ENCODE measurements at regions not wholly inside any gene's neighbourhood (a gene's known extent, or its start where the extent isn't known, plus 50 kb on each side); places are given as distances from the start of the nearest gene placed in this dataset.

DNA sequence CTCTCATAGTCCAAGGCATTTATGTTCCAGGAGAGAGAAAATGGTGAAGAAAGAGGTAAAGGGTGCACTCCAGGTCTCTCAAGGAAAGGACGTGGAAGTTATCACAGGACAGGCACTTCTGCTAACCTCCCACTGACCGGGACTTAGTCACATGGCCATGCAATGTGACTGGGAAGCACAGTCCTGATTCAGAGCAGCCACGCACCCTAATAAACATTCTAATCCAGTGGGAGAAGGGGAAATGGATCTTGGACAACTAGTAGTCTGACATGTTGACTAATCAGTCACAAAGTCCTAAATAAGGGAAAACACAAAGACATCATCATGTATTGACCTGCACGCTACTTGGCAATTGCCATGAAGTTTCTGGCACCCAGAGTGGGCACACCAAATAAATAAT lies 417.5 kb upstream of the ZMIZ1 start:
- no peak for DNase-seq
- Histone ChIP-seq H3K4me1 (peaks cover under 1 to 5% of the 10 kb centered on the region in 2 donors), H3K9me3 (no peaks in the 10 kb centered on the region), H3K27ac (no peak overlapping the region), H3K4me3 (replicated peaks in 1 of 3) (no peak overlapping the region), H3K36me3 (no peaks in the 10 kb centered on the region), H3K27me3 (no peaks in the 10 kb centered on the region)
- WGBS, 2 donors, result 64 to 76% methylated on average over 4 of the region's 4 CpGs
- no peak for TF ChIP-seq POLR2A (IDR thresholded peaks at IDR 0.05)
- TF ChIP-seq, protein P1, sequence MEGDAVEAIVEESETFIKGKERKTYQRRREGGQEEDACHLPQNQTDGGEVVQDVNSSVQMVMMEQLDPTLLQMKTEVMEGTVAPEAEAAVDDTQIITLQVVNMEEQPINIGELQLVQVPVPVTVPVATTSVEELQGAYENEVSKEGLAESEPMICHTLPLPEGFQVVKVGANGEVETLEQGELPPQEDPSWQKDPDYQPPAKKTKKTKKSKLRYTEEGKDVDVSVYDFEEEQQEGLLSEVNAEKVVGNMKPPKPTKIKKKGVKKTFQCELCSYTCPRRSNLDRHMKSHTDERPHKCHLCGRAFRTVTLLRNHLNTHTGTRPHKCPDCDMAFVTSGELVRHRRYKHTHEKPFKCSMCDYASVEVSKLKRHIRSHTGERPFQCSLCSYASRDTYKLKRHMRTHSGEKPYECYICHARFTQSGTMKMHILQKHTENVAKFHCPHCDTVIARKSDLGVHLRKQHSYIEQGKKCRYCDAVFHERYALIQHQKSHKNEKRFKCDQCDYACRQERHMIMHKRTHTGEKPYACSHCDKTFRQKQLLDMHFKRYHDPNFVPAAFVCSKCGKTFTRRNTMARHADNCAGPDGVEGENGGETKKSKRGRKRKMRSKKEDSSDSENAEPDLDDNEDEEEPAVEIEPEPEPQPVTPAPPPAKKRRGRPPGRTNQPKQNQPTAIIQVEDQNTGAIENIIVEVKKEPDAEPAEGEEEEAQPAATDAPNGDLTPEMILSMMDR (IDR thresholded peaks at IDR 0.05), result no peak
- intact Hi-C loops (cut with DNase I), result no loop called here

DNA sequence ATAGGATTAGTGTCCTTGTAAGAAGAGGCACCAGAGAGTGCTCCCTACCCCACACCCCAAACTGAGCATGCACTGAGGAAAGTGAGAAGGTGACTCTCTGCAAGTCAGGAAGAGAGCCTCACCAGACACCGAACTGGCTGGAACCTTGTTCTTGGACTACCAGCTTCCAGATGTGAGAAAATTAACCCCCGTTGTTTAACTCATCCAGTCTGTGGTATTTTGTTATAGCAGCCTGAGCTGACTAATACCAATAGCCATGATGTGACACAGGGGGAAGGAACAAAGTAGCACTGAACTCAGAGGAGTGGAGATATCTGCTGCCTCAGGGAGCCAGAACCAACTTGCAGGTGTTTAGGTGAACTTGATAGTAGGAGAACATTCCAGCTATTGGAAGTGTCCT lies 415.2 kb upstream of the ZMIZ1 start:
- DNase-seq, result no peak
- no peaks in the 10 kb centered on the region for H3K36me3 ChIP-seq
- H3K4me1 ChIP-seq, result peaks cover 10 to 20% of the 10 kb centered on the region in 2 donors
- H3K27me3 ChIP-seq, result no peaks in the 10 kb centered on the region
- no peak overlapping the region for H3K27ac ChIP-seq
- no peaks in the 10 kb centered on the region for H3K9me3 ChIP-seq
- TF ChIP-seq, protein P1 (IDR thresholded peaks at IDR 0.05), result no peak
- no peak for TF ChIP-seq POLR2A (IDR thresholded peaks at IDR 0.05)
- no peak overlapping the region for H3K4me3 ChIP-seq (replicated peaks in 1 of 3)
- intact Hi-C loops (cut with DNase I), result no loop called here
- WGBS, 2 donors, result 94 to 100% methylated on average over 2 of the region's 2 CpGs

DNA sequence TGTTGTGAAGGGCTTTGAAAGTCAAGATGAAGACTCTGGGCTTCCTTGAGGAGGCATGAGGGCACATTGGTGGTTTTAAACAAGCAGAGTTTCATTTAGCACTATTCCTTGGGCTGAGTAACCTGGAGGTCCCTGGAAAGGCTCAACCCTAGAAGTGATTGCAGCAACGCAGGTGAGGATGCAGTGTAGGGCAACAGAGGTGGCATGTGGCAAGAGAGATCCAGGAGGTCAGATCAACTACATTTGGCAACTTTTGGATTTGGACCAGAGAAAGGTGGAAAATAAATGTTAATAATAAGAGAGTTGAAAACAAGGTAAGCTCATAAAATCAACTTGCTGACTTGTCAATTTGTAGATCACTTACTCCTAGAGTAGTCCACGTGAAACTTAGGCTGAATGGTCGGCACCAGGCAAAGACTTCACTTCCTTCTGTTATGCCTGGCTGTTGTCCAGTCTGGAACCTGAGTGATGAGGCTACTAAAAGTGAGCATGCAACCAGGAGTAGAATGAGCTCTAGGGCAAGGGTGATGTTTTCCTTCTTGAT lies 414.6 kb upstream of the ZMIZ1 start:
- Histone ChIP-seq H3K27me3 (no peaks in the 10 kb centered on the region), H3K27ac (no peak overlapping the region), H3K4me3 (replicated peaks in 1 of 3) (no peak overlapping the region), H3K4me1 (peaks cover 10 to 20% of the 10 kb centered on the region in 2 donors), H3K36me3 (no peaks in the 10 kb centered on the region), H3K9me3 (no peaks in the 10 kb centered on the region)
- DNase-seq, result no peak
- 53 to 55% methylated on average over 3 of the region's 3 CpGs for WGBS, 2 donors
- intact Hi-C loops (cut with DNase I), result no loop called here
- no peak for TF ChIP-seq POLR2A (IDR thresholded peaks at IDR 0.05)
- TF ChIP-seq, protein P1 (IDR thresholded peaks at IDR 0.05), result no peak

DNA sequence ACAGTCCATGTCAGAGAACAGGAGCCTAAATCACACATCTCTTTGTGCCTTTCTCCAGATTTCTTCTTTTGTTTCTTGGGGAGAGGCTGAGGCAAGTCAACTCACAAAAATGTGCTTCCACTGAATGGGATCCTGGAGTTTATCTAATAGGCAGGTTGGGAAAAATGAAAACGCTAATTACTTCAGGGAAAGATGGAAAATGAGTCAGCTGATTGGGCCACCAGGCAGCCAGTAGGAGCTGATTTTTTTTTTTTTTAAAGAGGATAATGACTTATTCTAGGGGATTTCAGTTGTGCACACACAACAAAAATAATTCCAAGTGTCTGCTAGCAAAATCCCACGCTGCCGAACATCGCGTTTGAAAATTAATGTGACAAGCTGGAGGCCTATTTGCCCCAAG lies 412.8 kb upstream of the ZMIZ1 start:
- Histone ChIP-seq H3K9me3 (no peaks in the 10 kb centered on the region), H3K4me3 (replicated peaks in 1 of 3) (no peak overlapping the region), H3K36me3 (no peaks in the 10 kb centered on the region), H3K27ac (no peak overlapping the region), H3K4me1 (peaks cover 10 to 20% of the 10 kb centered on the region in 2 donors), H3K27me3 (no peaks in the 10 kb centered on the region)
- intact Hi-C loops (cut with DNase I), result no loop called here
- TF ChIP-seq, protein P1 (IDR thresholded peaks at IDR 0.05), result no peak
- no peak for TF ChIP-seq POLR2A (IDR thresholded peaks at IDR 0.05)
- DNase-seq, result no peak
- 72 to 91% methylated on average over 5 of the region's 5 CpGs for WGBS, 2 donors

DNA sequence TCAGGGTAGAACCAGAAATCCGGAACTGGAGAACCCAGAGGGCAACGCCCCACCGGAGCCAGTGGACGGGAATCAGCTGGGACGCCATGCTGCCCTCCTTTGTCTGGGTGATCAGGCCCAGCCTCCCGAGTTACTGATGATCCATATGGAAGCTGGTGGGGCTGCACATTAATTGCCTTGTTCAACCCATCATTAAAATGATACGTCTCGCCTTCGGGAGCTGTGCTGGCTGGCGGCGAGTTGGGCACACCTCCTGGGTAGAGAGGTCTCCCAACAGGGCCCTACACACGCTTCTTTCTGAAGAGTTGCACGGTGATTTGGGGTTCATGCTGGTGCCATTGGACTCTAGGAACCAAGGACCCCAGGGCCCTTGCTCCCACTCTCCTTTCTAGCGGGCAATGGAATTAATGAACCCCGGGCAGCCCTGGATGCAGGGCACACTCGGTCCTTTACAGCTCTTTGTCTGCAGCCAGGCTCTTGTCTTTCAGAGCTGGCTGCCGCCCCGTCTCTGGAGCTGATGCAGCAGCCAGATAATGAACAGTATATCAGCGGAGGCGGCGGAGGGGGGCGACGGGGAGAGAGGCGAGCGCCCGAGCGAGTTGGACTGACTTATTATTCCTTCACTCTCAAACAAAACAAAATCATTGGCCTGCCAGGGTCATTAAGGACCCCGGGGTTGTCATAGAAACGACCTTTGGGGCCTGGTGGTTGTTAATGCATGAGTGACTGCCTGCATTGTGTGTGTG lies 412.2 kb upstream of the ZMIZ1 start:
- Histone ChIP-seq H3K36me3 (no peaks in the 10 kb centered on the region), H3K27me3 (no peaks in the 10 kb centered on the region), H3K4me3 (replicated peaks in 1 of 3) (no peak overlapping the region), H3K4me1 (peaks cover 10 to 20% of the 10 kb centered on the region in 2 donors), H3K9me3 (no peaks in the 10 kb centered on the region), H3K27ac (peak overlapping the region; percentile 43 to 60 (median 50))
- intact Hi-C loops (cut with DNase I), result no loop called here
- peak; percentile 59 to 73 for DNase-seq
- WGBS, 2 donors, result 45 to 64% methylated on average over 25 to 29 of the region's 29 CpGs
- TF ChIP-seq, protein P1 (IDR thresholded peaks at IDR 0.05), result no peak
- no peak for TF ChIP-seq POLR2A (IDR thresholded peaks at IDR 0.05)

All from thyroid gland (tissue), 4 donors.